Neuronal stem cell (in vitro differentiated cells): ENCODE measurements at regions not wholly inside any gene's neighbourhood (a gene's known extent, or its start where the extent isn't known, plus 50 kb on each side); places are given as distances from the start of the nearest gene placed in this dataset.

Source experiments
- DNase-seq: peaks from one replicate; pipeline ENCODE4 v3.0.0-alpha.2; 2013; ENCODE audit warnings: low spot score
- H2AFZ ChIP-seq: one replicate; pipeline ENCODE4 v1.6.1; 2013; ENCODE audit warnings: mild to moderate bottlenecking, low read length, inconsistent platforms
- H2AK5ac ChIP-seq: 2 replicates; pipeline ENCODE4 v1.6.1; 2013; ENCODE audit warnings: low read depth, mild to moderate bottlenecking, inconsistent platforms, low read length, moderate library complexity, mixed read lengths
- H2BK120ac ChIP-seq: 2 replicates; pipeline ENCODE4 v1.6.1; 2013; ENCODE audit warnings: low read depth, mild to moderate bottlenecking, inconsistent platforms, low read length, moderate library complexity, mixed read lengths
- H2BK12ac ChIP-seq: one replicate; pipeline ENCODE4 v1.6.1; 2013; ENCODE audit warnings: low read length, inconsistent platforms
- H2BK15ac ChIP-seq: 2 replicates; pipeline ENCODE4 v1.6.1; 2013; ENCODE audit warnings: mild to moderate bottlenecking, low read length, inconsistent platforms, mixed read lengths
- H2BK5ac ChIP-seq: one replicate; pipeline ENCODE4 v1.6.1; 2013; ENCODE audit warnings: inconsistent platforms, mild to moderate bottlenecking, low read length, moderate library complexity
- H3K14ac ChIP-seq: one replicate; pipeline ENCODE4 v1.6.1; 2013; ENCODE audit warnings: low read length, inconsistent platforms
- H3K18ac ChIP-seq: 2 replicates; pipeline ENCODE4 v1.6.1; 2013; ENCODE audit warnings: low read length, inconsistent platforms
- H3K23ac ChIP-seq: 2 replicates; pipeline ENCODE4 v1.6.1; 2013; ENCODE audit warnings: low read depth, mild to moderate bottlenecking, mixed read lengths, low read length, inconsistent platforms; ENCODE audit not compliant: poor library complexity
- H3K27ac ChIP-seq: replicated peaks from 3 replicates; pipeline ENCODE4 v1.5.1; 2013; ENCODE audit warnings: low read length, inconsistent platforms
- H3K27me3 ChIP-seq, 3 experiments: 2 replicates each; pipeline ENCODE4 v1.6.1; 2013; ENCODE audit warnings: low read length in 3 of 3, mild to moderate bottlenecking in 2 of 3, inconsistent platforms in 1 of 3, low read depth in 1 of 3, mixed read lengths in 1 of 3, moderate library complexity in 1 of 3; ENCODE audit not compliant: control insufficient read depth in 3 of 3, insufficient read depth in 3 of 3
- H3K36me3 ChIP-seq, 2 donors: replicated peaks in 1 of 2; 2 replicates each; pipeline ENCODE4 v1.6.1; 2013; ENCODE audit warnings: low read length in 2 of 2; ENCODE audit not compliant: control insufficient read depth in 2 of 2, insufficient read depth in 2 of 2
- H3K4ac ChIP-seq: 2 replicates; pipeline ENCODE4 v1.6.1; 2013; ENCODE audit warnings: inconsistent platforms, mild to moderate bottlenecking, low read length, moderate library complexity
- H3K4me1 ChIP-seq, 2 donors: 1 replicate in 1 of 2; 2 replicates in 1 of 2; pipeline ENCODE4 v1.6.1; 2013; ENCODE audit warnings: low read length in 2 of 2, low read depth in 1 of 2; ENCODE audit not compliant: control insufficient read depth in 2 of 2, insufficient read depth in 1 of 2
- H3K4me2 ChIP-seq: one replicate; pipeline ENCODE4 v1.6.1; 2013; ENCODE audit warnings: mild to moderate bottlenecking, low read length, inconsistent platforms; ENCODE audit not compliant: insufficient read depth, poor library complexity, severe bottlenecking
- H3K4me3 ChIP-seq, 2 donors: 2 replicates each; pipeline ENCODE4 v1.5.1; 2013; ENCODE audit warnings: low read length in 2 of 2, mild to moderate bottlenecking in 2 of 2, inconsistent platforms in 1 of 2, moderate library complexity in 1 of 2
- H3K79me1 ChIP-seq: one replicate; pipeline ENCODE4 v1.6.1; 2013; ENCODE audit warnings: low read depth, mild to moderate bottlenecking, inconsistent platforms, low read length, moderate library complexity
- H3K9ac ChIP-seq: one replicate; pipeline ENCODE4 v1.6.1; 2013; ENCODE audit warnings: mild to moderate bottlenecking, low read depth, low read length, inconsistent platforms; ENCODE audit not compliant: poor library complexity
- H3K9me3 ChIP-seq, 2 donors: replicated peaks in 1 of 2; 2 replicates each; pipeline versions ENCODE3 to v1.6.1; 2013; ENCODE audit warnings: low read length in 2 of 2, mild to moderate bottlenecking in 2 of 2, inconsistent platforms in 1 of 2, low read depth in 1 of 2, mixed read lengths in 1 of 2, moderate library complexity in 1 of 2; ENCODE audit not compliant: control insufficient read depth in 2 of 2, insufficient read depth in 1 of 2
- H4K8ac ChIP-seq: one replicate; pipeline ENCODE4 v1.6.1; 2013; ENCODE audit warnings: low read depth, mild to moderate bottlenecking, inconsistent platforms, low read length, moderate library complexity
- H4K91ac ChIP-seq: one replicate; pipeline ENCODE4 v1.6.1; 2013; ENCODE audit warnings: low read length, low read depth, mild to moderate bottlenecking, inconsistent platforms; ENCODE audit not compliant: poor library complexity
- WGBS, 2 donors: extraction: QIAGEN DNeasy Blood & Tissue Kit; methylation state at CpG; one replicate each; pipeline ENCODE4 v1.1.7; 2013; ENCODE audit warnings: missing lambda C conversion rate in 2 of 2, mixed read lengths in 1 of 2; ENCODE audit not compliant: insufficient read length in 2 of 2, insufficient replicate concordance in 1 of 2; ENCODE audit errors: extremely low coverage in 2 of 2; 5-methylcytosine and 5-hydroxymethylcytosine counted together

DNA sequence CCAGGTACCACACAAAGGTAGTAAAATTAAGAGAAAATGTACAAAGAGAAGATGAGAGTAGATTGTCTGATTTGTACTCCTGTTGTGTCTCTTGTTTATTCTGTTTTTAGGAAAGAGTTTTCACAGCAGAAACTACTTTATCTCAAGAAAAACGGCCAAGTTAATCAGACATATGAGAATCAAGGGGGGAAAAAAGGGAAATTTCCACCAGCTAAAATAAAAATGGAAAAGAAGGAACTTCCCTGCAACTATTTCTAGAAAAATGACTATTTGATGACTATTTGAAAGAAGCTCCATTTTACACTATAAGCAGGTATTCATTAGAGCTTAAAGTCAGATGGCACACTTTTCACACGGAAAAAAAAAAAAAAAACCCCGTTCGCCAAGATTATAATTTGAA, 56.5 kb downstream of the EPRS1 start:
- Histone ChIP-seq H3K18ac (no peak overlapping the region), H3K23ac (no peak overlapping the region), H3K27me3 (no peaks in the 10 kb centered on the region), H3K79me1 (no peaks in the 10 kb centered on the region), H3K4me3 (no peak overlapping the region), H2BK12ac (no peak overlapping the region), H3K9ac (no peak overlapping the region), H4K91ac (no peak overlapping the region), H2AFZ (no peak overlapping the region), H3K14ac (no peak overlapping the region), H3K9me3 (no peaks in the 10 kb centered on the region), H3K4me2 (no peak overlapping the region), H2BK15ac (no peak overlapping the region), H2AK5ac (no peak overlapping the region), H3K4me1 (no peaks in the 10 kb centered on the region), H2BK120ac (no peak overlapping the region), H2BK5ac (no peak overlapping the region), H3K36me3 (peaks cover 2 to 59% of the 10 kb centered on the region in 2 donors), H3K27ac (no peak overlapping the region), H3K4ac (no peak overlapping the region), H4K8ac (no peak overlapping the region)
- no CpG with 5 or more reads among the region's 4 CpGs for WGBS, 2 donors
- DNase-seq: no peak

DNA sequence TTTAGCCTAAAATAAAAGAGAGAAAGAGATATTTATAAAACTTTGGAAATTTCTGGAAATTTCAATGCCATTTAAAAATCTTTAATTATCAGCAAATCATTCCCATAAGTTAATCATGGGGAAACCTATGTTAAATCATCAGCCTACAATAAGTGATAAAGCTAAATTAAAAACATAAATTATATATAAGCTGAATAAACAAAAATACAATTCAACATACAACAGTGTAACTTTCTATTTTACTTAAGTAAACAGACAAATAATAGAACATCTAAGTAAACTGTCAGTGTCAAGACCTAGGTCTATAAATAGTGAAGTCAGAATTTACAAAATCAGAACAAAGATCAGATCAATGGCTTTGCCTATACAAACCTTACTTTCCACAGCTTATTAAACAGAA, 57.5 kb downstream of the EPRS1 start:
- H2BK5ac ChIP-seq: no peak overlapping the region
- H3K9me3 ChIP-seq: no peaks in the 10 kb centered on the region
- H3K23ac ChIP-seq: no peak overlapping the region
- H4K8ac ChIP-seq: no peak overlapping the region
- H3K9ac ChIP-seq: no peak overlapping the region
- H3K27ac ChIP-seq: no peak overlapping the region
- H2AK5ac ChIP-seq: no peak overlapping the region
- no peak overlapping the region for H3K18ac ChIP-seq
- no peaks in the 10 kb centered on the region for H3K27me3 ChIP-seq
- H3K79me1 ChIP-seq: no peaks in the 10 kb centered on the region
- no peak overlapping the region for H2BK12ac ChIP-seq
- no peak overlapping the region for H4K91ac ChIP-seq
- no peak overlapping the region for H3K4me2 ChIP-seq
- peaks cover 0 to 62% of the 10 kb centered on the region in 2 donors for H3K36me3 ChIP-seq
- no peak overlapping the region for H2AFZ ChIP-seq
- H3K4ac ChIP-seq: no peak overlapping the region
- no peak overlapping the region for H2BK15ac ChIP-seq
- DNase-seq: no peak
- no peak overlapping the region for H3K14ac ChIP-seq
- H3K4me1 ChIP-seq: no peaks in the 10 kb centered on the region
- no peak overlapping the region for H2BK120ac ChIP-seq
- H3K4me3 ChIP-seq: no peak overlapping the region

DNA sequence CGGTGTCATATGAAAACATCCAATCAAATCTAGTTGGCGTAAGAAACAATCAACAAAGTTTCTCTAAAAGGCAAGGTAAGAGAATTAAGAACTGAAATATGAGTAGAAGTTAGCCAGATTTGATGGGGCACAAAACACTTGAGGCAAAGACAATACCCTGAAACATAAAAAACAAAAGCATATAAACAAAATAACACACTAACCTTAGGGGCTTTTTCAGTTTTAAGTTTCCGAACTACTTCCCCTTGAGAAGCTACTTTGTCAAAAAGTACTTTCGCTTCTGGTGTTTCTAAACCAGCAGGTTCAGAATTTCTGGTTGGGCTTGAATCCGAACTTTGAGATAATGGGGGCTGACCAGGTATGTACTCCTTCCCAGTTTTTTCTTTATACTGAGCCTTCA, 57.9 kb downstream of the EPRS1 start:
- no peak overlapping the region for H3K9ac ChIP-seq
- H3K27ac ChIP-seq: no peak overlapping the region
- no peak overlapping the region for H3K14ac ChIP-seq
- H3K4ac ChIP-seq: no peak overlapping the region
- WGBS, 2 donors: no CpG with 5 or more reads among the region's 5 CpGs
- no peak for DNase-seq
- H4K91ac ChIP-seq: no peak overlapping the region
- H3K79me1 ChIP-seq: no peaks in the 10 kb centered on the region
- no peak overlapping the region for H3K18ac ChIP-seq
- no peaks in the 10 kb centered on the region for H3K9me3 ChIP-seq
- no peaks in the 10 kb centered on the region for H3K27me3 ChIP-seq
- no peaks in the 10 kb centered on the region for H3K4me1 ChIP-seq
- no peak overlapping the region for H2BK120ac ChIP-seq
- no peak overlapping the region for H2BK15ac ChIP-seq
- no peak overlapping the region for H2AFZ ChIP-seq
- H2AK5ac ChIP-seq: no peak overlapping the region
- H3K4me2 ChIP-seq: no peak overlapping the region
- H3K23ac ChIP-seq: no peak overlapping the region
- H2BK12ac ChIP-seq: no peak overlapping the region
- peaks cover 0 to 62% of the 10 kb centered on the region in 2 donors for H3K36me3 ChIP-seq
- H2BK5ac ChIP-seq: no peak overlapping the region
- H4K8ac ChIP-seq: no peak overlapping the region
- H3K4me3 ChIP-seq: no peak overlapping the region

DNA sequence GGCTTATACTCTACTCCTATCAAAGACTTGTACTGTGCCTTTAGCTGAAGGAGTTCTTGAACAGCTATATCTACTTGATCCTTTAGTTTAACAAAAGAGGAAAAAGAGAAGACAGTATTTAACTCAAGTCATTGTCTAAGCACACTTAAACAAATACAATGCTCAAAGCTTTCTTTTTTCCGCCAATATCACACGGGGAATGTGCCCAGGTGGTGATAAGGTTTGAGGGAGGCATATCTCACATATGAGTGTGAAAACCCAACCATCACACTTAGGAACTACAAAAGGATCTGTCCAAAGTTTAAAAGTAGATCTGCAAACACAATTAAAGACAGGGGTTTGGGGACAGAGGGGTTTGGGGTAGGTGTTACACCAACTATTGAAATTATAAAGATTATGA, 59.0 kb upstream of the SLC30A10 start:
- no peaks in the 10 kb centered on the region for H3K4me1 ChIP-seq
- no peak overlapping the region for H2AFZ ChIP-seq
- H3K4ac ChIP-seq: no peak overlapping the region
- no peak overlapping the region for H2BK15ac ChIP-seq
- peaks cover 0 to 64% of the 10 kb centered on the region in 2 donors for H3K36me3 ChIP-seq
- no peak overlapping the region for H3K4me3 ChIP-seq
- no peak overlapping the region for H3K9ac ChIP-seq
- H2BK5ac ChIP-seq: no peak overlapping the region
- no peak overlapping the region for H4K91ac ChIP-seq
- H3K9me3 ChIP-seq: no peaks in the 10 kb centered on the region
- no peak overlapping the region for H2BK120ac ChIP-seq
- no peak for DNase-seq
- no peak overlapping the region for H3K23ac ChIP-seq
- no CpG with 5 or more reads among the region's 2 CpGs for WGBS, 2 donors
- H3K79me1 ChIP-seq: no peaks in the 10 kb centered on the region
- no peak overlapping the region for H3K18ac ChIP-seq
- no peaks in the 10 kb centered on the region for H3K27me3 ChIP-seq
- no peak overlapping the region for H2BK12ac ChIP-seq
- H3K4me2 ChIP-seq: no peak overlapping the region
- H3K27ac ChIP-seq: no peak overlapping the region
- H4K8ac ChIP-seq: no peak overlapping the region
- H3K14ac ChIP-seq: no peak overlapping the region
- H2AK5ac ChIP-seq: no peak overlapping the region
